Lower lobe of right lung (tissue), 2 donors: ENCODE measurements at regions not wholly inside any gene's neighbourhood (a gene's known extent, or its start where the extent isn't known, plus 50 kb on each side); places are given as distances from the start of the nearest gene placed in this dataset.
A peak's percentile ranks its signal among the peaks of the same experiment; 100 is the strongest.

Experiments
- ATAC-seq, 2 donors: fragments of 200-7000 bp; cut with Tn5 transposase; one replicate each; pipeline ENCODE4 v1.9.1; 2020 to 2022; ENCODE audit warnings: mild to moderate bottlenecking in 2 of 2, moderate library complexity in 2 of 2
- DNase-seq: peaks from one replicate; pipeline ENCODE4 v3.0.0-alpha.2; 2020
- H3K27ac ChIP-seq: fragments of 200-600 bp; one replicate; pipeline ENCODE4 v1.8.0; 2022
- H3K27me3 ChIP-seq: fragments of 200-600 bp; one replicate; pipeline ENCODE4 v1.8.0; 2022; ENCODE audit warnings: low read depth
- H3K36me3 ChIP-seq: fragments of 200-600 bp; one replicate; pipeline ENCODE4 v1.8.0; 2022; ENCODE audit warnings: mild to moderate bottlenecking
- H3K4me1 ChIP-seq: fragments of 200-600 bp; one replicate; pipeline ENCODE4 v1.8.0; 2022
- H3K4me3 ChIP-seq: fragments of 200-600 bp; one replicate; pipeline ENCODE4 v1.8.0; 2022; ENCODE audit warnings: mild to moderate bottlenecking
- H3K9me3 ChIP-seq: fragments of 200-600 bp; one replicate; pipeline ENCODE4 v1.8.0; 2022
- intact Hi-C: fragments of 100-400 bp; cut with DNase I; formaldehyde crosslinking; loops from one replicate; pipeline ENCODE4 v1.11.0; 2022
- TF ChIP-seq, protein P1 (sequence below): fragments of 200-600 bp; IDR thresholded peaks from one replicate; pipeline ENCODE4 v1.8.0; 2022; ENCODE audit warnings: antibody characterized with exemption, mild to moderate bottlenecking
- donor health status: DM: no; HTN: yes; CAD: no; lungs with severe emphysema.

DNA sequence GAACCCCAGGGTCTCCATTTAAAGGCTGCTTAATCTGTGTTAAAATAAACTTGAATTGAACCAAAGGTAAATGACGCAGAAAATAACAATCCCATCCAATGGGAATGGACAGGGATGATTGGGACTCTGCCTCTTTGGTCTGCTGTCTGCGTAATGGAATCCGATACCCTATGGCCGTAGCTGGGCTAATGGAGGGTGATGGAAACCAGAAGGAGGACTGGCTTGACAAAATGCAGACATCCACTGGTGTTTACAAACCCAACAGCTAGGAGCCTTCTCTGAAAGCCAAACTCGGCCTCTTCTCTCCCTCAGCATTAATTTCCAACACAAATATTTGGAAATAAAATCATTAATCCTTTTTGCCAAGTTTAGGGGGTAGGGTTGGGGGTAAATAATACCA is 162.2 kb upstream of the CHST15 start:
- no peaks in the 10 kb centered on the region for H3K36me3 ChIP-seq
- H3K27me3 ChIP-seq: no peaks in the 10 kb centered on the region
- H3K4me3 ChIP-seq: no peak overlapping the region
- no peaks in the 10 kb centered on the region for H3K9me3 ChIP-seq
- ATAC-seq (no peak), DNase-seq (no peak)
- H3K27ac ChIP-seq: no peak overlapping the region
- intact Hi-C loops: no loop called here
- H3K4me1 ChIP-seq: peaks cover 5% of the 10 kb centered on the region
- TF ChIP-seq, protein P1, sequence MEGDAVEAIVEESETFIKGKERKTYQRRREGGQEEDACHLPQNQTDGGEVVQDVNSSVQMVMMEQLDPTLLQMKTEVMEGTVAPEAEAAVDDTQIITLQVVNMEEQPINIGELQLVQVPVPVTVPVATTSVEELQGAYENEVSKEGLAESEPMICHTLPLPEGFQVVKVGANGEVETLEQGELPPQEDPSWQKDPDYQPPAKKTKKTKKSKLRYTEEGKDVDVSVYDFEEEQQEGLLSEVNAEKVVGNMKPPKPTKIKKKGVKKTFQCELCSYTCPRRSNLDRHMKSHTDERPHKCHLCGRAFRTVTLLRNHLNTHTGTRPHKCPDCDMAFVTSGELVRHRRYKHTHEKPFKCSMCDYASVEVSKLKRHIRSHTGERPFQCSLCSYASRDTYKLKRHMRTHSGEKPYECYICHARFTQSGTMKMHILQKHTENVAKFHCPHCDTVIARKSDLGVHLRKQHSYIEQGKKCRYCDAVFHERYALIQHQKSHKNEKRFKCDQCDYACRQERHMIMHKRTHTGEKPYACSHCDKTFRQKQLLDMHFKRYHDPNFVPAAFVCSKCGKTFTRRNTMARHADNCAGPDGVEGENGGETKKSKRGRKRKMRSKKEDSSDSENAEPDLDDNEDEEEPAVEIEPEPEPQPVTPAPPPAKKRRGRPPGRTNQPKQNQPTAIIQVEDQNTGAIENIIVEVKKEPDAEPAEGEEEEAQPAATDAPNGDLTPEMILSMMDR: no peak

DNA sequence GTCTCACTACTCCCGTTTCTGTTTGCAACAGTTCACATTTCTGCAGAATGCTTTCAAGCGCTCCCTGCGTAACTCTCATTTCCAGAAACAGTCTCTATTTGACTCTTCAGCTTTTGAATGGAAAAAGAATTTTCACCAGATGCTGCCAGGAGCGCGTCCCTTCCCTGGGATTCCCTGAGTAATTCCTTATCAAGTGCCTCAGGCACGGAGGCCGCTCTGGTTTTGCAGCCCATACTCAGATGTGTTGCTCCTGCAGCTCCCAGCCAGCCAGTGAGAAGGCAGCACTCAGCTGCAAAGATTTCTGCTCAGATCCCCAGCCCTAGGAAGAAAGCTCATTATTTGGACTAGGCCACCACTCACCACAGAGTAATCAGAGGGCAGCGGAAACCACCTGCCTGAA is 161.1 kb upstream of the CHST15 start:
- ATAC-seq: no peak
- H3K4me3 ChIP-seq: no peak overlapping the region
- no peaks in the 10 kb centered on the region for H3K36me3 ChIP-seq
- peak; percentile 16 for DNase-seq
- intact Hi-C loops: no loop called here
- TF ChIP-seq, protein P1: no peak
- no peaks in the 10 kb centered on the region for H3K27me3 ChIP-seq
- H3K27ac ChIP-seq: no peak overlapping the region
- H3K9me3 ChIP-seq: no peaks in the 10 kb centered on the region
- H3K4me1 ChIP-seq: peaks cover 5% of the 10 kb centered on the region

GRCh38 chr10:124253006-124253405 is 159.6 kb upstream of the CHST15 start:
- H3K4me1 ChIP-seq: peaks cover 5% of the 10 kb centered on the region
- no peak overlapping the region for H3K4me3 ChIP-seq
- H3K27ac ChIP-seq: no peak overlapping the region
- DNase-seq (no peak), ATAC-seq (no peak)
- H3K9me3 ChIP-seq: no peaks in the 10 kb centered on the region
- TF ChIP-seq, protein P1: no peak
- H3K27me3 ChIP-seq: no peaks in the 10 kb centered on the region
- intact Hi-C loops: no loop called here
- no peaks in the 10 kb centered on the region for H3K36me3 ChIP-seq

DNA sequence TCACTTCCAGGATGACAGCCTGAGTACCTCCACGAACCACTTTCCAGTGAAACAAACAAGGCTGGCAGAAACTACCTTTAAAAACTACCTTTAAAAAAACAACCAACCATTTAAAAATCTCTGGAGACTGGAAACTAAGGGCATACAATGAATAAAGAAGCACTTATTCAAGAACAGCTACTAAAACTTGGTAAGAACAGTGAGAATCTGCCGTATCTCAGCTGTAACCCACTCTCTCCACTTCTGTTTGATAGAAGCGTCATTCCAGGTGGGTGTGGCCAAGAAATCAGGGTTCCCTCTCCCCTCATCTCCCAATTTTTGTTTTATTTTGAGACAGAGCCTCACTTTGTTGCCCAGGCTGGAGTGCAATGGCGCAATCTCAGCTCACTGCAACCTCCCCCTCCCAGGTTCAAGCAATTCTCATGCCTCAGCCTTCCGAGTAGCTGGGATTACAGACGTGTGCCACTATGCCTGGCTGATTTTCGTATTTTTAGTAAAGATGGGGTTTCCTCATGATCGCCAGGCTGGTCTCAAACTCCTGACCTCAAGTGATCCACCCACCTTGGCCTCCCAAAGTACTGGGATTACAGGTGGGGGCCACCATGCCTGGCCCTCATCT is 158.8 kb upstream of the CHST15 start:
- H3K4me1 ChIP-seq: peaks cover 5% of the 10 kb centered on the region
- H3K27me3 ChIP-seq: no peaks in the 10 kb centered on the region
- TF ChIP-seq, protein P1: no peak
- no peak overlapping the region for H3K27ac ChIP-seq
- ATAC-seq: no peak
- no peak for DNase-seq
- H3K36me3 ChIP-seq: no peaks in the 10 kb centered on the region
- H3K9me3 ChIP-seq: no peaks in the 10 kb centered on the region
- intact Hi-C loops: no loop called here
- no peak overlapping the region for H3K4me3 ChIP-seq

DNA sequence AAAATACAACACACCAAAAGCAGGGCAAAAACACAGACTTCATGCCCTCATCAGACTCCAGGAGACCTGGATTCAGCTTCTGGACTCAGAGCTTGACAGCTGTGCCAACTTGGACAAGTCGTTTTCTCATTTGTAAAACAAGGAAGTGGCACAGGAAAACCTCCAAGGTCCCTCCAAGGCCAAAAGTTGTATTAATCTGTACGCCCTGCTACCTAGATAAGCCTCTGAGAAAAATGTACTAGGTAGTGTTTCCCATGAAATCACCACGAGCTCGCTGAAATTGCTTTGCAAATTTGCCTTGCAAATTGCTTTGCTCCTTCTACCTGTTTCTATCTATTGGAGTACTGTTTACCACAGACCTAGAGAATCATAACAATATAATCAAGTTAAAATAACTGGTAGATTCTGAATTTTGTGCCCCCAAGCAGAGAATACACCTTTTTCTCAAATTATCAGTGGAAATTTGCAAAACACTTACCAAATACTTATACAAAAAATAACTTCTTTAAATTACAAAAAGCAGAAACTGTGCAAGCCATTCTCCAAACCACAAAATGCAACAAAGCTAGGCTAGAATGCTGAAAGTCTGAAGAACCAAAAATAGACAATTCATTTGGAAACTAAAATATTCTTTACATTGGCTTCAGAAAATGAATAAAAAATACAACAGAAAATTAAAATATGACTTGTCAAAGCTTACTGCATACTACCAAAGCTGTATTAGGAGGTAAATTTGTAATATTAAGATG is 158.1 kb upstream of the CHST15 start:
- H3K36me3 ChIP-seq: no peaks in the 10 kb centered on the region
- H3K27me3 ChIP-seq: no peaks in the 10 kb centered on the region
- H3K9me3 ChIP-seq: no peaks in the 10 kb centered on the region
- no peak overlapping the region for H3K27ac ChIP-seq
- ATAC-seq (no peak), DNase-seq (peak; percentile 3)
- peaks cover 5% of the 10 kb centered on the region for H3K4me1 ChIP-seq
- H3K4me3 ChIP-seq: no peak overlapping the region
- intact Hi-C loops: no loop called here
- TF ChIP-seq, protein P1: no peak
